Right renal cortex interstitium (tissue), 3 donors: ENCODE measurements at regions not wholly inside any gene's neighbourhood (a gene's known extent, or its start where the extent isn't known, plus 50 kb on each side); places are given as distances from the start of the nearest gene placed in this dataset.

Source experiments
- DNase-seq, 3 donors: peaks; one replicate each; pipeline ENCODE4 v3.0.0-alpha.2; 2013; ENCODE audit warnings: low read depth in 3 of 3, low spot score in 2 of 3

DNA sequence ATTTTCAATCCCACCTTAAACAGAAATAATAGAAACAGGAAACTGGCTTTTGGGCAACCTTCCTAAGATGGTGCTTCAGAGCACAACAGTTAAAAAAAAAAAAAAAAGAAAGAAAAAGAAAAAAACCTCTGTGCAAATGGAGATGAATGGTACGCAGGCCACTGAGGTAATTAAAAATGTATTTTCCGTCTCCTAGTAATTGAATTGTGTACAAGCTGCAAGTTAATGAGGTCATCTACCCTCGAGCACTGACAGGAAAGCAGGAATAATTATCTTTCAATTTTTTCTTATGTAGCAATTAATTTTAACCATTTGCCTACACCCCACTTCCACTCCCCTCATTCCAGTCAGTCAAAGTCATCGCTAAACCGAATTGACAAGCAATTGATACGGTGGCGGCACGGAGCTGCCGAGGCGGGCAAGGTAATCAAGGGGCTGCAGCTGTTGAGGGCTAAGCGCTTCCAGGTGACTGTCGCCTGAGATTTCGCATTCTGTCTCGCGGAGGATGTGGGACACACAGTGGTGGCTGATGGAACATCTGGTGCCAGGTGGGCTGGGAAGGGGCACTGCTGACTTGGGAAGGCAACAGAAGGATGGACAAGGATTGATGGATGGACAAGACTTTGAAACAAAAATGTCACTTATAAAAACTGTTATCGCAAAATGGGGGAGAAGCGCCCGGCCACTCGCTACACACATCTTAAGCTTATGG is 109.4 kb downstream of the RCN1 start:
- DNase-seq = no peak

GRCh38 chr11:32204751-32205150 is 113.9 kb downstream of the RCN1 start:
- DNase-seq = no peak

DNA sequence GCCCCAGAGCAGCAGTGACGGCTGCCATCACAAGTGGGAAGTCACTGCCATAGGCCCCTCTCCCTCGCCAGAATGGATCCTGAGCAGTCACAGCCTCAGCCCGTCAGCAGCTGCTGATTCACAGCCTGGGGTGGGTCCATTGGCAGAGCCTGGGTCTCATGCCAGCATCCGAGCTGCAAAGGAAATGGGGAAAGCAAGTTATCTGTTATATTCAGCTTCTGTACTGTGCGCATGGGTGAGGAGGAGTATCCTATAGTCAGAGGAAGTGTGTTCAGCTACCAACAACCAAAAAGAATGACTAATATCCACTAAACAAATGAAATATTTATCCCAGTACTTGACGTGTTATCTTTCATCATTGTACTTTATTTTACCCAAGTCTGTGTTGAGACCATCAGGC is 119.7 kb downstream of the RCN1 start:
- no peak for DNase-seq

- no peak for DNase-seq
Observed at GRCh38 chr11:32213223-32213622, 122.3 kb downstream of the RCN1 start.

DNA sequence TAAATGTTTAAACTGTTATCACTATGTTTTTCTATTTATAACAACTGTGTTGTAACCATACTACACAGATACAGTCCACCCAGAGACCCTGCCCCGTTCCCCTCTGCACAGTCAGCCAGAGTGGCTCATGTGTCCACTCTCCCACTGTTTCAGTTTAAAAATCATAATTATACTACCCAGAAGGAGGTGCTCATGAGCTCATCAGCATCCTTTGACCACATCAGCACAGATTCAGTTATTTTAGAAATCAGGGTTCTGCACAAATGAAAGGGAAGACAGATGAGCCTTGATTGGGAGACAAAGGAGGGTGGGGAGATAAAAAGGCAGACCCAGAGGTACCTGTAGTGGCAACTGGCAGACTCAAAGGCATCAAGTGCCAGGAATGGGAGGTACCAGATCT is 124.3 kb downstream of the RCN1 start:
- DNase-seq = no peak

DNA sequence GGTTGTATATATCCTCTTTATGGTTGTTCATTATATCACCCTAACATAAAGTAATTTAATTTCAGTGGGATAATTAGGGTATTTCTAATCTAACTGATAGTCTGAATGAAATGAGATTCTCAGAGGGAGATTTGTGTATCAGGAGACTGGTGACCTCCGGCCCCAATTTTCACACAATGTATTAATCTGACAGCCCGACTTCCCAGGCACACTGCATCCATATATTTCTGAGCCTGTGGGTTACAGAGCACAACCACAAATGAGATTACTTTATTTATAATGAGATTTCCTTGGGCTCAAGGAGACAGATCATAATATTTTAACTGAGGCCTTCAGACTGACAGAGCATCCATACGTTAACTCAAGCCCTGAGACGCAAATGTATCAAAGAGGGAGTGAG is 125.9 kb downstream of the RCN1 start:
- DNase-seq = no peak

- DNase-seq = no peak
Observed at GRCh38 chr11:32219320-32219719, 128.4 kb downstream of the RCN1 start.

GRCh38 chr11:32221476-32222032 is 130.7 kb downstream of the RCN1 start:
- DNase-seq = no peak

DNA sequence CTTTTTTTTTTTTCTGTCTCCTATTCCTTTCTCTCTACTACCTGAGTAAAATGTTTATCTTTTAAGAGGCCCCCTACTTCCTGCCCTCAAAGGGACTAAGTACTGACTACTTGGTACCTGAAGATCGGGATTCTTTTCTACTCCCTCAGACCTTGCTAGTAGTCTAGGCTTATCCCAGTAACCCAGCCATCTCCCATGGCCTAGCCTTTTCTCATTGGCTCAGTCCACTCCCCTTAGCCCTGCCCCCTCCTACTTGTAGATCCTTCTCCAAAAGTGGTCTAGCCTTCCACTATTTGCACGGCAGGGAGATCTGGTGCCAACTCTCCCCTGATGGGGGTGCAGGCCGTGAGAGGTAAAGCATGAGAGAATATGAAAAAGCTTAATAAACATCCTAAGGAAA is 133.7 kb downstream of the RCN1 start:
- DNase-seq = no peak

GRCh38 chr11:32225571-32226285 is 134.9 kb downstream of the RCN1 start:
- no peak for DNase-seq

- no peak for DNase-seq
Observed at GRCh38 chr11:32226480-32226879, 135.6 kb downstream of the RCN1 start.

GRCh38 chr11:32229576-32230240 is 138.8 kb downstream of the RCN1 start:
- no peak for DNase-seq

- DNase-seq = no peak
Observed at GRCh38 chr11:32231909-32232493, 141.1 kb downstream of the RCN1 start.

DNA sequence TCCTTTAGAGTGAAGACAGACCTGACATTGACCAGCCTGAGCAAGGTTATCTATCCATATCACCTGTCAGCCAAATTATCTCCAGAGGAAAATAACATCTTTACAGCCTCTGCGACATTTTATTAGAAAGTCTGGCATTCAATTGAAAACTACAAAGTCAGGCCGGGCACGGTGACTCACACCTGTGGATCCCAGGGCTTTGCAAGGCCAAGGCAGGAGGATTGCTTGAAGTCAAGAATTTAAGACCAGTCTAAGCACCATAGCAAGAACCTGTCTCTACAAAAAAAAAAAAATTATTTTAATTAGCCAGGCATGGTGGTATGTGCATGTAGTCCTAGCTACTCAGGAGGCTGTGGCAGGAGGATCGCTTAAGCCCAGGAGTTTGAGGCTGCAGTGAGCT is 141.6 kb downstream of the RCN1 start:
- DNase-seq = no peak

GRCh38 chr11:32233276-32233675 is 142.4 kb downstream of the RCN1 start:
- DNase-seq = no peak

DNA sequence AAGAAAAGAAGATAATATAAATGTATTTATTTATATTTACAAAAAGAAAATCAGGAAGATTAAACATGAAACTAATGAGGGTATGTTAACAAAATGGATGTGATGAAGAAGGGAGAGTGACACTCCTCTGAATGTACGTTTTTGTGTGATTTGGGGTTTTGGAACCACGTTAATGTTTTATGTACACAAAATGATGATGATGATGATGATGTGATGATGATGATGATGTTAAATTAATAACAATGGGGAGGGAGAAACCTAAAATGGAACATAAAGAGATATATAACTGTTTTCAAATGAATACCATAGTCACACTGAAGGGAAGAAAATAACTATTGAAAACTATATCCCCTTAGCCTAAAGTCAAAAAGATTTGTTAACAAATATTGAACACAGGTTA is 143.1 kb downstream of the RCN1 start:
- no peak for DNase-seq

GRCh38 chr11:32244453-32244852 is 153.6 kb downstream of the RCN1 start:
- no peak for DNase-seq

DNA sequence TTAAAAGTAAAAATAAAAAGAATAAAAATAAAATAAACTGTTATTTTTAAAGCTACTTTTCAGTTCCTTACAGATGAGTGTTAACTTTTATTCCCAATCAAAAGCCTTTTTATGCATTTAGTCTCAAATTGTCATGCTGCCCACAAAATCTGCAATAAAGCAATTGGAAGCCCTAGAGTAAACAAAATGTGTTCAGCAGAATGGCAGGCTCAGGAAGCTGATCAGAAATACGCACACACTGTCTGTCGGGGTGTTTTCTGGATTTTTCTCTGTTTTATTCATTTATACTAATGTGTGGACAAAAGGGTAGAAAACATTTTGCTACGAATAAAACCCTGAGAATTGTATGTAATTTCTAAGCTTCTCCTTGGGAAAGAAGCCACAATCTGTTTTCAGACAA is 162.8 kb downstream of the RCN1 start:
- no peak for DNase-seq

GRCh38 chr11:32255841-32256240 is 165.0 kb downstream of the RCN1 start:
- peak in 2 of 3 donors; percentile 60 to 65 for DNase-seq

- DNase-seq = no peak
Observed at GRCh38 chr11:32256466-32256865, 165.6 kb downstream of the RCN1 start.

- peak; percentile 48 to 57 (median 54) for DNase-seq
Observed at GRCh38 chr11:32259641-32260081, 168.8 kb downstream of the RCN1 start.
